HepG2 (cell line): ENCODE measurements at regions not wholly inside any gene's neighbourhood (a gene's known extent, or its start where the extent isn't known, plus 50 kb on each side); places are given as distances from the start of the nearest gene placed in this dataset.

ENCODE experiments used
- ATAC-seq: fragments of 200-7000 bp; cut with Tn5 transposase; 3 replicates; pipeline ENCODE4 v1.9.1; 2020; ENCODE audit warnings: mild to moderate bottlenecking, moderate library complexity
- BruUV-seq: library from RNA; stranded (reverse); fragments of 400-500 nt; replicated peaks from 2 replicates; lab custom pipeline; 2021; lab: Mats Ljungman, UMichigan
- CTCF ChIA-PET: fragments of 300-600 bp; formaldehyde crosslinking; extraction: SDS; loops from one replicate; lab custom pipeline; 2021; ENCODE audit warnings: low total read pairs, inconsistent platforms, low intra/inter-chr PET ratio; lab: Yijun Ruan, JAX
- POLR2A ChIA-PET: fragments of 350-600 bp; sonication (Branson Sonifier 250); formaldehyde crosslinking; loops from one replicate; lab custom pipeline; 2020; ENCODE audit warnings: antibody characterized with exemption, inconsistent platforms; lab: Yijun Ruan, JAX
- DNase-seq: peaks from one replicate; pipeline ENCODE4 v3.0.0-alpha.2; 2015; ENCODE audit warnings: low spot score
- FAIRE-seq: peaks from 3 replicates; lab custom pipeline; 2011; peaks lifted over from hg19 to GRCh38; lab: Jason Lieb, UNC
- H2AFZ ChIP-seq: one replicate; pipeline ENCODE4 v1.6.1; 2011; ENCODE audit warnings: low read length, inconsistent platforms
- H3K27ac ChIP-seq: fragments of 300-600 bp; 3 replicates; pipeline ENCODE4 v1.8.0; 2011; ENCODE audit warnings: mixed run types, mild to moderate bottlenecking, mixed read lengths, low read length, inconsistent platforms; ENCODE audit not compliant: insufficient read depth; ENCODE audit errors: extremely low read length
- H3K27me3 ChIP-seq, 2 experiments: fragments of 200-600 bp in 1 of 2; 2 replicates in 1 of 2; 3 replicates in 1 of 2; pipeline versions ENCODE4 v1.6.0 to v1.8.0; 2011; ENCODE audit warnings: low read length in 2 of 2, mild to moderate bottlenecking in 2 of 2, moderate library complexity in 2 of 2, inconsistent platforms in 1 of 2; ENCODE audit not compliant: insufficient read depth in 2 of 2, control insufficient read depth in 1 of 2
- H3K36me3 ChIP-seq, 2 experiments: fragments of 200-600 bp in 1 of 2; replicated peaks in 1 of 2; 2 replicates in 1 of 2; 3 replicates in 1 of 2; pipeline versions ENCODE4 v1.5.1 to v1.8.0; 2011; ENCODE audit warnings: low read length in 2 of 2, inconsistent platforms in 1 of 2; ENCODE audit not compliant: insufficient read depth in 2 of 2, control insufficient read depth in 1 of 2
- H3K4me1 ChIP-seq: 2 replicates; pipeline ENCODE4 v1.5.1; 2012; ENCODE audit warnings: low read length, inconsistent platforms; ENCODE audit not compliant: insufficient read depth
- H3K4me2 ChIP-seq: 2 replicates; pipeline ENCODE4 v1.6.0; 2011; ENCODE audit warnings: low read depth, low read length, inconsistent platforms
- H3K4me3 ChIP-seq, 3 experiments: fragments of 200-600 bp in 1 of 3; sonication (generic), shearing (Covaris generic) in 1 of 3; replicated peaks in 1 of 3; 2 replicates each; pipeline ENCODE4 v1.5.1; 2011 to 2016; ENCODE audit warnings: low read length in 3 of 3, inconsistent platforms in 2 of 3, low read depth in 2 of 3, mild to moderate bottlenecking in 2 of 3, control low read depth in 1 of 3, mixed read lengths in 1 of 3; ENCODE audit not compliant: insufficient read depth in 1 of 3
- H3K79me2 ChIP-seq: one replicate; pipeline ENCODE4 v1.6.1; 2011; ENCODE audit warnings: low read length, inconsistent platforms; ENCODE audit not compliant: insufficient read depth
- H3K9ac ChIP-seq: 2 replicates; pipeline ENCODE4 v1.6.0; 2011; ENCODE audit warnings: mild to moderate bottlenecking, low read depth, low read length, inconsistent platforms; ENCODE audit not compliant: insufficient read depth
- H3K9me3 ChIP-seq: 2 replicates; pipeline ENCODE4 v1.5.1; 2012; ENCODE audit warnings: mild to moderate bottlenecking, low read length
- H4K20me1 ChIP-seq: 2 replicates; pipeline ENCODE4 v1.6.0; 2011; ENCODE audit warnings: inconsistent platforms, mild to moderate bottlenecking, low read length, moderate library complexity; ENCODE audit not compliant: insufficient read depth
- ERF ChIP-seq: IDR thresholded peaks from 2 replicates; pipeline ENCODE4 v1.6.1; 2018; ENCODE audit warnings: missing biosample characterization, missing genetic modification reagents
- GLMP ChIP-seq: sonication (generic); formaldehyde crosslinking; IDR thresholded peaks from 2 replicates; pipeline ENCODE4 v1.9.0; 2021; ENCODE audit warnings: missing genetic modification reagents, mild to moderate bottlenecking, borderline replicate concordance
- HNRNPH1 ChIP-seq: fragments of 200-400 bp; formaldehyde crosslinking; optimal IDR thresholded peaks from 2 replicates; pipeline ENCODE3; 2017; ENCODE audit warnings: mild to moderate bottlenecking, low read depth, low read length
- JUND ChIP-seq: sonication (generic); formaldehyde crosslinking; IDR thresholded peaks from 2 replicates; pipeline ENCODE4 v1.8.0; 2022; ENCODE audit warnings: mild to moderate bottlenecking, missing genetic modification reagents
- MXI1 ChIP-seq: IDR thresholded peaks from 3 replicates; pipeline ENCODE4 v1.6.1; 2012; ENCODE audit warnings: low read depth, low read length, inconsistent platforms, borderline replicate concordance
- NFE2 ChIP-seq: sonication (generic); formaldehyde crosslinking; IDR thresholded peaks from 2 replicates; pipeline ENCODE4 v1.4.0; 2020; ENCODE audit warnings: missing genetic modification reagents
- SPEN ChIP-seq: sonication (generic); formaldehyde crosslinking; IDR thresholded peaks from 2 replicates; pipeline ENCODE4 v1.5.1; 2020; ENCODE audit warnings: low read depth, mild to moderate bottlenecking, missing genetic modification reagents
- TFDP1 ChIP-seq: IDR thresholded peaks from 2 replicates; pipeline ENCODE4 v1.6.1; 2016; ENCODE audit warnings: missing compliant biosample characterization, missing genetic modification reagents, borderline replicate concordance
- TP53 ChIP-seq: sonication (generic); formaldehyde crosslinking; conservative IDR thresholded peaks from 2 replicates; pipeline ENCODE4 v1.4.0; 2020; ENCODE audit warnings: missing genetic modification reagents
- ZBTB33 ChIP-seq: sonication (generic); formaldehyde crosslinking; IDR thresholded peaks from 2 replicates; pipeline ENCODE4 v1.4.0; 2020; ENCODE audit warnings: missing genetic modification reagents
- ZBTB34 ChIP-seq: sonication (generic); formaldehyde crosslinking; IDR thresholded peaks from 2 replicates; pipeline ENCODE4 v1.8.0; 2022; ENCODE audit warnings: mild to moderate bottlenecking, missing genetic modification reagents
- ZEB1 ChIP-seq: IDR thresholded peaks from 2 replicates; pipeline ENCODE4 v1.6.1; 2012; ENCODE audit warnings: mild to moderate bottlenecking, low read depth, inconsistent platforms; ENCODE audit not compliant: insufficient replicate concordance
- ZFY ChIP-seq: sonication (generic); formaldehyde crosslinking; IDR thresholded peaks from 2 replicates; pipeline ENCODE4 v1.4.0; 2020; ENCODE audit warnings: missing genetic modification reagents
- ZNF501 ChIP-seq: sonication (generic); formaldehyde crosslinking; IDR thresholded peaks from 2 replicates; pipeline ENCODE4 v1.5.1; 2020; ENCODE audit warnings: mild to moderate bottlenecking, moderate library complexity, missing genetic modification reagents
- ZNF781 ChIP-seq: sonication (generic); formaldehyde crosslinking; IDR thresholded peaks from 2 replicates; pipeline ENCODE4 v1.5.1; 2020; ENCODE audit warnings: borderline replicate concordance, mild to moderate bottlenecking, missing genetic modification reagents; ENCODE audit errors: not compliant biosample characterization
- ZNF782 ChIP-seq: sonication (generic); formaldehyde crosslinking; IDR thresholded peaks from 2 replicates; pipeline ENCODE4 v1.4.0; 2020; ENCODE audit warnings: missing genetic modification reagents, mild to moderate bottlenecking, borderline replicate concordance
- WGBS: methylation state at CpG from one replicate; pipeline ENCODE4 v1.1.6; 2017; ENCODE audit warnings: low lambda C conversion rate; 5-methylcytosine and 5-hydroxymethylcytosine counted together
- in situ Hi-C: cut with HindIII; loops from 2 replicates; pipeline ENCODE4 v1.10.0; 2017; ENCODE audit warnings: low pct_unique_long_range_greater_than_20kb; ENCODE audit not compliant: extremely low pct_ligation_motif_present
- intact Hi-C: fragments of 100-400 bp; cut with micrococcal nuclease; formaldehyde crosslinking; loops from one replicate; pipeline ENCODE4 v1.10.0; 2022; ENCODE audit not compliant: unreplicated experiment

GRCh38 chr2:150212722-150213171, 274.7 kb downstream of the RND3 start:
- CTCF ChIA-PET, result no interaction called here
- intact Hi-C loops, result no loop called here
- H2AFZ ChIP-seq, result no peak overlapping the region
- TF ChIP-seq GLMP (CRISPR knock-in tag) (no peak), NFE2 (no peak), TFDP1 (no peak), ZEB1 (no peak), ZNF501 (CRISPR knock-in tag) (no peak), SPEN (CRISPR knock-in tag) (no peak), MXI1 (no peak), JUND (CRISPR knock-in tag) (no peak), TP53 (CRISPR knock-in tag) (no peak), ZBTB34 (CRISPR knock-in tag) (no peak), ZBTB33 (CRISPR knock-in tag) (no peak), ERF (CRISPR knock-in tag) (no peak), ZNF782 (no peak), ZNF781 (no peak), HNRNPH1 (no peak), ZFY (CRISPR knock-in tag) (no peak)

More at GRCh38 chr2:150212722-150213171, 274.7 kb downstream of the RND3 start:
- Histone ChIP-seq H3K36me3 (no peaks in the 10 kb centered on the region), H3K9me3 (no peaks in the 10 kb centered on the region; the same call in 1 of the 2 replicates), H3K4me3 (no peak overlapping the region), H3K79me2 (no peaks in the 10 kb centered on the region), H3K4me1 (peaks cover 11% of the 10 kb centered on the region), H3K9ac (no peak overlapping the region), H4K20me1 (no peaks in the 10 kb centered on the region), H3K27me3 (no peaks in the 10 kb centered on the region), H3K27ac (no peak overlapping the region), H3K4me2 (no peak overlapping the region)
- POLR2A ChIA-PET, result no interaction called here
- no peak for DNase-seq
- no peak for FAIRE-seq
- ATAC-seq, result no peak
- 17% methylated on average over 4 of the region's 4 CpGs for WGBS
- no TSS peak for BruUV-seq
- in situ Hi-C loops, result no loop called here
